ENCODE measurements at regions not wholly inside any gene's neighbourhood (a gene's known extent, or its start where the extent isn't known, plus 50 kb on each side); places are given as distances from the start of the nearest gene placed in this dataset.

GRCh38 chr12:29088611-29089219 is 60.4 kb upstream of the FAR2 start:
- peak; percentile 56 for TF ChIP-seq CTCF (IDR thresholded peaks at IDR 0.05; ENCODE audit: unreplicated experiment)
- peaks cover 4% of the 10 kb centered on the region for H3K36me3 Mint-ChIP-seq (ENCODE audit: low read depth, unreplicated experiment)
- no peaks in the 10 kb centered on the region for H3K27me3 Mint-ChIP-seq (ENCODE audit: unreplicated experiment)
- H3K4me3 Mint-ChIP-seq (ENCODE audit: unreplicated experiment) = no peak overlapping the region
- DNase-seq (ENCODE audit: low spot score) = no peak
- no peak overlapping the region for H3K27ac Mint-ChIP-seq (ENCODE audit: unreplicated experiment)
- peaks cover 4% of the 10 kb centered on the region for H3K9me3 Mint-ChIP-seq (ENCODE audit: unreplicated experiment)
- no peaks in the 10 kb centered on the region for H3K4me1 Mint-ChIP-seq (ENCODE audit: unreplicated experiment)

Data from endothelial cell (in vitro differentiated cells).